ENCODE measurements at regions not wholly inside any gene's neighbourhood (a gene's known extent, or its start where the extent isn't known, plus 50 kb on each side); places are given as distances from the start of the nearest gene placed in this dataset.
"Not testable (repeated sequence)": the region's sequence is repeated elsewhere in the genome, so short reads cannot be mapped to it uniquely, and the experiment has no call there.

DNA sequence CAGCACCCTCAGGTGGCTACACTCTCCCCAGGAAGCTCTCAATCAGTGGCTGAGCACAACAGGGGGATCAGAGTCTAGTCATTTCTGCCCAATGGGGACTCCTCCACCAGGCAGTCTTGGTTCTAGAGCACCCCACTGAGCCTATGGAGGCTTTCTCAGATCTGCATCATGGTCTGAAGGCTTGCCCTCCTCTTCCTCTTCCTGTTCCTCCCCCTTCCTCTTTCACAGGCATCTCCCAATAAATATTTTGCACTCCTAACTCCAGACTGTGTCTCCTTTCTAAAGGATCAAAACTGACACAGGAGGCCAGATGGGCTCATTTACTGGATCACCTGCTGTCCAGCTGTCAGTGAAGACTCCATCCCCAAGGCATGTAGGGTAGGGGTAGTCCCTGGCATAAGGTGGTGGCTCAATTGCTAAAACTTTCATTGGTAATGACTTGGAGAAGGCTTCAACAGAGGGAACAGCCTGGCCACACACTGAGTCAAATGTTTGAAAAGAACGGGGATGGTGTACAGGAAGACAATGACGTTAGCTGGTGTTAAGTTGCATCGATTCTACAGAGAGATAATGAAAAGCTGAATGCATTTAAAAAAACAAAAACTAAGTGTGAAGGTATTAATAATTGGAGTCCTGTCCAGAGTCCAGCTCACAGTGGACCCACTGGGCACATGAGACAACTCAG is 84.2 kb upstream of the SLC2A1 start:
- DNase-seq (ENCODE audit: low read depth): no peak

DNA sequence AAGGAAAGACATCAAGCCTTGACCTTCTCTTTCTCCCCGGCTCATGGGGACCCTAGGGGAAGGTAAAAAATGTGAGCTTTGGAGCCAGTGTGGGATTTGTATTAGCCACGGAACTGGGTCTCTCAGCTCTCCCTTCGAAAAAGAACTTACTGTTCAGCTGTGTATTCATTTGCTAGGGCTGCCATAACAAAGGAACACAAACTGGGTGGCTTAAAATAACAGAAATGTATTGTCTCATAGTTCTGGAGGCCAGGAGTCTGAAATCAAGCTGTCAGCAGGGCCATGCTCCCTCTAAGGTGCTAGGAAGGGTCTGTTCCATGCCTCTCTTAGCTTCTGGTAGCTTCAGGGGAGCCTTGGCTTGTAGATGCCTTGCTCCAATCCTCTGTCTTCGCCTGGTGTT is 83.5 kb upstream of the SLC2A1 start:
- DNase-seq (ENCODE audit: low read depth): no peak

DNA sequence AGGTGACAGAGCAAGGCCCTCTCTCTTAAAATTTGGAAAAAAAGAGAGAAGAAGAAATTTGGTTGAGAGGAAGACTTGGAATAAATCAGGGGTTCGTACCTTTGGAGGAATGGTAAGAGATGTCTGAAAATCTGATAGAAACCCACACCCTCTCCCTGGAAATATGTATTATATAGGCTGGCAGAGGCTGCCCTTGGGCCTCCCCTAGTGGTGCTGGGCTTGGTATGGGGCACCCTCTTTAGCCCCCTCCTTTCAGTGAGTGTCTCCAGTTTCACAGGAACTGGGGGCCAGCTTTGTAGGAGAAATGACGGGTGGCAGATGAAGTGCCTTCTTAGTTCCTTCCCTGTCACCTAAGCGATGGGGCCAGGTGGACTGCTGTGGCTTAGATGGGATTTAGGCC is 82.9 kb upstream of the SLC2A1 start:
- DNase-seq (ENCODE audit: low read depth): no peak

DNA sequence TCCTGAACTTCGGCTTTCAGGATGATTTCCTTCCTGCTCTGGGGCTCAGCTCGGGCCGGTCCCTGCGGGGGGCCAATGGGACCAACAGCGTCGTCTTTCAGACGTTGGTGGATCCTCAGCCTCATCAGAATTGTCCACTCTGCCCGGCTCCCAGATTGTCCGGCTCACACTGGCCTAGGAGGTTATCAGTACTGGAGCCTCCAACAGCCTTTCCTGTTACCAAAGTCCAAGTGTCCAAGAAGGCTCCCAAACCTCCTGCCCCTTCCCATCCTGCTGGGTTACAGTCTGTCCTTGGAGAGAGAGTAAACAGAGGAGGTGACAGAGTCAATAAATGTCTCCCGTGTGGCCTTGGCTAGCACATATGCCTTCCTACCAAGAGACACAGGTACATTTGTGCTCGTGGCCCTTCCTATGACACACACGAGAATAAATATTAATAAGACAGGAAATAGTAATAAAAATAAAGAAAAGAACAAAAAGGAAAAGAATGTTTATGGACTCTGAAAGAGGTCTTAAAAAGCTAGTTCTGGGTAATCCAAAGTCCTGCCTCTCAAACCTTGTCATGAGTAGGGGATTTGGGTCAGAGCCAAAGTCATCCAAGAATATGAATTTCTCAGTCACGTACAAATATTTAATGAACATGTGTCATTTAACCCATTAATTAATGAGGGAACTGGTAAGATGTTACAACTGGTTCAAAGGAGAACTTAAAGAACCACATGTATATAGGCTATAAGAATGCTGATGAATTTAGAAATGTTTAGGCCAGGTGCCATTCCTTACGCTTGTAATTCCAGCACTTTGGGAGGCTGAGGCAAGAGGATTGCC is 80.8 kb upstream of the SLC2A1 start:
- no peak for DNase-seq (ENCODE audit: low read depth)

GRCh38 chr1:43038232-43038935 is 79.7 kb upstream of the SLC2A1 start:
- DNase-seq (ENCODE audit: low read depth): no peak

- no peak for DNase-seq (ENCODE audit: low read depth)
These were observed 78.8 kb upstream of the SLC2A1 start for GRCh38 chr1:43037466-43037865.

DNA sequence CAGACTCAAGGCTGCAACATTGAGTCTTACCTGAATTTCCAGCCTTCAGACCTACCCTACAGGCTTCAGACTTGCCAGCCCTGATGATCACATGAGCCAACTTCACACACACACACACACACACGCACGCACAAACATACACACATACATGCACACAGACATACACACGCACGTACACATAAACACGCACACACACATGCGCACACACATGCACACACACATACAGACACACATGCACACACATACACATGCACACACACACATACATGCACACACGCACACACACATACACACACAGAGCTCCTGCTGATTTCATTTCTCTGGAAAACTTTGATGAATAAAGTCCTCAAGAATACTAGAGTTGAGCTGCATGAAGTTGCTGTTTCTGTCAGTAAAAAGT is 78.3 kb upstream of the SLC2A1 start:
- no peak for DNase-seq (ENCODE audit: low read depth)

DNA sequence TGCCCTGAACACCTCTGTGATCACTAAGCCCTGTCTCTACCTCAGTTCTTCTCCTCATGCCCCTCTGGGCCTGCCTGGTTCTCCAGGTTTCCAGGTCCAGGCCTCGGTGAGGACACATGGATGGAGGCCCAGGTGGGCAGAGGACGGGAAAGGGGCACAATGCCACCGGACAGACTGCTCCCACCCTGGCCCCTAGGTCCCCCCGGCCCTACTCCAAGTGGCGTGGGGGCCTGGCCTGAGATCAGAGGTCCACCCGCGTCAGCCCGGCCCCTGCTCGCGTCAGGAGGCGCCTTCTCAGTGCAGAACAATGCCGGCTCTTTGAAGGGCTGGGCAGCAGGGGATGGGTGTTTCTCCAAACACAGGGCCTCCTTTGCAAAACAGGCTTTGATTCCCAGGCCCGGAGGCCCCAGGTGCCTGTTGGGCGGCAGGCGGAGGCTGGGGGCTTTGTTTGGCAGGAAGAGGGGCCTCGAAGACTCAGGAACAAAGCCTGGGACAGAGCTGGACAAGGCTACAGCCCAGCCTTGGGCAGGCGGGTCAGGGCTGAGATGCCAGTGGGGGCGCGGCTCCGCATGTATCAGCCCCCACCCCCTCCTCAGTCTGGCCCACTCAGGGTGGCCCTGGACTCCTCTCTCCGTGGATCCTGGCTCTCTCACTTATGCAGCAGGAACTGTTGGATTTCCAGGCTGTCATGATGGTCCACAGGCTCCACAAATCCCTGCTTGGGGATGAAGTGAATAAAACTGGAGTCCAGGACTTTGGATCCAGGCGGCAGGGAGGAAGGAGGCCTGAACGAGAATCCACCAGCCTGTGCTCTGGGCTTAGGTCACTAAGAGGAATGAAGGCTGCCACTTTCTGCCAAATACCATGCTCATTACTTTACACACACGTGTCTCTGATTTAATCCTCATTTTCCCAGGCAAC is 77.4 kb upstream of the SLC2A1 start:
- DNase-seq (ENCODE audit: low read depth): no peak

- no peak for DNase-seq (ENCODE audit: low read depth)
These were observed 76.1 kb upstream of the SLC2A1 start for GRCh38 chr1:43034778-43035177.

- DNase-seq (ENCODE audit: low read depth): no peak
These were observed 75.6 kb upstream of the SLC2A1 start for GRCh38 chr1:43034195-43034658.

- DNase-seq (ENCODE audit: low read depth): no peak
These were observed 72.9 kb upstream of the SLC2A1 start for GRCh38 chr1:43031316-43032203.

DNA sequence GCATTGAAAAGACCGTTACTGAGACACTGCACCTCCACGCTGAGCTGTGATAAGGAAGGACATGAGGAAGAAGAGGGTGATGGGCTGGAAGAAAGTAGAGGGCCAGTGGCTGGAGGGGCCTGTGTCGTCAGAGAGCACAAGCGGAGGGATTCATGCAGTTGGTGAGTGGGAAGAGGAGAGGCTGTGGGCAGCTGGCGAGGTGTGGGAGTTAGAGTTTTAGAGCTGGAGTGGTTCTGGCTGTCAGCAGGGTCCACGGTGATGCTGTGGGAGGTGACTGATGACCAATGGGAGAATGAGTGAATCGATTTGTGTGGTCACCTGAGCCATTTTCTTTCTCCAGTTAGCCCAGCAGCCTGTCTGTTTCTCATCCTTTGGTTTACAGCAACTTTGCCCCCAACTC is 66.2 kb upstream of the SLC2A1 start:
- no peak for DNase-seq (ENCODE audit: low read depth)

DNA sequence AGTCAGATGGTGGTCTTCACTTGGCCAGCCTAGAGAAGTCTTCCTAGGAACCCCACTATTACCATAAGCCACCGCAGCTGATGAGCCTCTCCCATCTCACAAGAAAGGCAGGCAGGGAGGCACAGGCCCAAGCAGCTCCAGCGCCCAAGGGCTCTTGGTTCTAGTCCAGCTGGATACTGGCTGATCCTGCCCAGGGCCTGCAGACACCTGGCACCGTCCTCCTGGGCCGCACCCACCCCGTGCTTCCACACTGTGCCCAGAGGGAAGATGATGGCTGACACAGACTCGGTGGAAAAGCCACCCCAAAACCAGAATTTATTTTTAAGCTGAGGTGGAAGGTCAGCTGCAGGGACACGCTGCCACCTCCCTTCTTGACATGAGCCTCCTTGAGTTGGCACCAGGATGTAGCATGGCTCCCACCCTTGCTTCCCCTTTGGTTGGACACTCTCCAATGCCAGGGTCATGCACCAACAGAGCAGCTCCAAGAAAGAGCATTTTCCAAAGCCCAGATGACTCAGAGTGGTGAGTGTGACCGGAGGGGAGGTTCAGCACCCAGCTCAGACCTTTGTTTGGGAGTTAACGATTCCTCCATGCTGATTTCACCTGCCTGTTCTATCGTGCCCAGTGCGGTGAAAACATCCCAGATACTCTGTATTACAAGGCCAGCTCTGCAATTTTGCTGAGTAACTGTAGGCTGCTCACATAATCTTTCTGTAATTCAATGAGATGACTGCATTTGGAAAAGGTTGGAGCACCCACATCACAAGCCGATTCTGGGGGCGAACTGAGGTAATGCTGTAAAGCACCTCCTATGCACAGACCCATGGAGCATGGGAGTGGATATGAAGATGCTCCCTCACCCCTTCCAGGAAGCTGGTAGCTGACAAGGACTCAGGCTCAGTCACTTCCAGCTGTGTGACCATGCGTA is 63.1 kb upstream of the SLC2A1 start:
- no peak for DNase-seq (ENCODE audit: low read depth)

DNA sequence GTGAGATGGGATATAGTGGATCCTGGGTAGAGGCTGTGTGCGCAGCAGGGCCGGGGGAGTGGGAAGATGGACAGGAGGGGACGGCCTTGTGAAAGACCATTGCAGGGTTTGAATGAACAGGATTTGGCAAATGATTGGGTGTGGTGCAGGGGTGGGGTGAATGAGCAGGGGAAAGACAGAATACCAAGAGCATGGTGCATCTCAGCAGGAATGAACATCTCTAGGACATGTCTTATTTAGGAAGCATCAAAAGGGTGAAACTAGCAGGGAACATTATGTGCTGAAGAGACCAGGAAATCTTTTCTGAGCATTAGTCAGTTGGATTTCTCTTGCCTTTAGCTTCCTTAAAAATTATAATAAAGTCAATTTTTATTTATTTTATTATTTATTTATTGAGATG is 60.6 kb upstream of the SLC2A1 start:
- DNase-seq (ENCODE audit: low read depth): no peak

- no peak for DNase-seq (ENCODE audit: low read depth)
These were observed 59.5 kb upstream of the SLC2A1 start for GRCh38 chr1:43018121-43018520.

DNA sequence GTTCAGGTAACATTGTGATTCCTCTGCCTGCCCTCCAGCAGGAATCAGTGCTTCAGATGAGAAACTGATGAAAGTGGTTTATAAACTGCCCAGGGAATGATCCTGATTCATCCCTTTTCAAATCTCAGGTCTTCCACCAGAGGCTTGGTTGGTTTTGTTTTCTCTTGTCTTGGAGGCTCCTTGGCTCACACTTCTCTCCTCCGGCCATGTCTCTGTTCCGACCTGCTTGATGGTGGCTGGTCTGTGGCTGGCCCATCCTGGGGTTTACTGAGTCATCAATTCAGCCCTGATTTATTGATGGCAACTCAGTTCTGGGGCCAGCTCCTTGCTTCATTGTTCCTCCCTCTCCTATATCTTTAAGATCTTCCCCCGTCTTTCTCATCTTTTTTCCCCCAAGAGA is 56.6 kb upstream of the SLC2A1 start:
- no peak for DNase-seq (ENCODE audit: low read depth)

GRCh38 chr1:43014579-43014978 is 55.9 kb upstream of the SLC2A1 start:
- DNase-seq (ENCODE audit: low read depth): not testable (repeated sequence)

GRCh38 chr1:43011020-43011419 is 52.4 kb upstream of the SLC2A1 start:
- DNase-seq (ENCODE audit: low read depth): no peak

GRCh38 chr1:43009274-43009673 is 50.6 kb upstream of the SLC2A1 start:
- no peak for DNase-seq (ENCODE audit: low read depth)
